ENCODE measurements at regions not wholly inside any gene's neighbourhood (a gene's known extent, or its start where the extent isn't known, plus 50 kb on each side); places are given as distances from the start of the nearest gene placed in this dataset.

DNA sequence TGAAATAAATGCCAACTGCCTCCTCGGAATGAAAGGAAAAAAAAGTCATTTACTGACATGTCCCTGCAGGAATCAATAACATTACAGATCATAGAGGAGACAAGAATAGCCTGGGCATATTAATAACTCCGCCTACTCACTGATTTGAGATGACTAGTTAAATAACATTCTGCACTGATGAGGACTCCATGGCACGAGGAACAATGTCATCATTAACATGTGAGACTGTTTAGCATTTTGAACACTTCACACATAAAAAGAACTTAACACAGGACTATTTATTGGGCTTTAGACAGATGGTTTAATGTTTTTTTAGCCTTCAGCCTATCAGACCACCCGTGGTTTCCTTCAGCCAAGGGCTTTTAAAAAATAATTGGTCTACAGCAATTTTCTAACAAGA, 170.1 kb downstream of the OLFM4 start:
- POLR2A ChIA-PET: no interaction called here
- BruUV-seq (replicated peaks): no TSS peak
- Histone ChIP-seq H4K20me1 (replicated peaks; ENCODE audit: control insufficient read depth, extremely low read depth, insufficient read depth, low read length) (no peaks in the 10 kb centered on the region), H3K4me2 (ENCODE audit: insufficient read depth, low read length) (no peak overlapping the region), H2AFZ (ENCODE audit: low read depth, low read length) (no peak overlapping the region), H3K79me2 (ENCODE audit: control insufficient read depth, insufficient read depth, low read length) (no peaks in the 10 kb centered on the region), H3K4me3 (replicated peaks in 1 of 3; ENCODE audit: insufficient read depth in 1 of 3, low read depth in 1 of 3, low read length in 3 of 3) (no peak overlapping the region), H3K9ac (replicated peaks; ENCODE audit: extremely low read depth, insufficient read depth, low read length) (no peak overlapping the region), H3K4me1 (ENCODE audit: control insufficient read depth, extremely low read depth, insufficient read depth, low read length) (no peaks in the 10 kb centered on the region), H3K27ac (ENCODE audit: insufficient read depth, low read depth, low read length) (no peak overlapping the region), H3K9me1 (replicated peaks; ENCODE audit: control insufficient read depth, extremely low read depth, insufficient read depth, low read length) (no peaks in the 10 kb centered on the region), H3K9me3 (replicated peaks; ENCODE audit: control insufficient read depth, insufficient read depth, low read length) (no peaks in the 10 kb centered on the region), H3K36me3 (ENCODE audit: control insufficient read depth in 2 of 2, extremely low read depth in 1 of 2, insufficient read depth in 2 of 2, low read length in 2 of 2) (no peaks in the 10 kb centered on the region), H3K27me3 (ENCODE audit: control insufficient read depth in 2 of 2, insufficient read depth in 2 of 2, low read length in 2 of 2) (no peaks in the 10 kb centered on the region)
- DNase-seq (ENCODE audit: low read depth, low spot score): no peak
- CTCF ChIA-PET: no interaction called here
- no peak for FAIRE-seq
- intact Hi-C loops (cut with micrococcal nuclease) (no loop called here), dilution Hi-C loops (cut with MboI; ENCODE audit: extremely low pct_ligation_motif_present, low sequenced_read_pairs) (no loop called here)
- TF ChIP-seq, protein P1, sequence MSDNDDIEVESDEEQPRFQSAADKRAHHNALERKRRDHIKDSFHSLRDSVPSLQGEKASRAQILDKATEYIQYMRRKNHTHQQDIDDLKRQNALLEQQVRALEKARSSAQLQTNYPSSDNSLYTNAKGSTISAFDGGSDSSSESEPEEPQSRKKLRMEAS (IDR thresholded peaks at IDR 0.05; ENCODE audit: insufficient read depth, insufficient read length): no peak
- TF ChIP-seq POLR2AphosphoS5 (IDR thresholded peaks at IDR 0.05; ENCODE audit: insufficient read depth, low read depth, low read length): no peak
- TF ChIP-seq, protein P2, sequence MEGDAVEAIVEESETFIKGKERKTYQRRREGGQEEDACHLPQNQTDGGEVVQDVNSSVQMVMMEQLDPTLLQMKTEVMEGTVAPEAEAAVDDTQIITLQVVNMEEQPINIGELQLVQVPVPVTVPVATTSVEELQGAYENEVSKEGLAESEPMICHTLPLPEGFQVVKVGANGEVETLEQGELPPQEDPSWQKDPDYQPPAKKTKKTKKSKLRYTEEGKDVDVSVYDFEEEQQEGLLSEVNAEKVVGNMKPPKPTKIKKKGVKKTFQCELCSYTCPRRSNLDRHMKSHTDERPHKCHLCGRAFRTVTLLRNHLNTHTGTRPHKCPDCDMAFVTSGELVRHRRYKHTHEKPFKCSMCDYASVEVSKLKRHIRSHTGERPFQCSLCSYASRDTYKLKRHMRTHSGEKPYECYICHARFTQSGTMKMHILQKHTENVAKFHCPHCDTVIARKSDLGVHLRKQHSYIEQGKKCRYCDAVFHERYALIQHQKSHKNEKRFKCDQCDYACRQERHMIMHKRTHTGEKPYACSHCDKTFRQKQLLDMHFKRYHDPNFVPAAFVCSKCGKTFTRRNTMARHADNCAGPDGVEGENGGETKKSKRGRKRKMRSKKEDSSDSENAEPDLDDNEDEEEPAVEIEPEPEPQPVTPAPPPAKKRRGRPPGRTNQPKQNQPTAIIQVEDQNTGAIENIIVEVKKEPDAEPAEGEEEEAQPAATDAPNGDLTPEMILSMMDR (IDR thresholded peaks at IDR 0.05; ENCODE audit: extremely low read depth in 1 of 2, insufficient read depth in 1 of 2, low read depth in 1 of 2, low read length in 2 of 2): no peak
- no peak for TF ChIP-seq EZH2 (IDR thresholded peaks at IDR 0.05; ENCODE audit: borderline replicate concordance, low read depth, low read length, severe bottlenecking)

DNA sequence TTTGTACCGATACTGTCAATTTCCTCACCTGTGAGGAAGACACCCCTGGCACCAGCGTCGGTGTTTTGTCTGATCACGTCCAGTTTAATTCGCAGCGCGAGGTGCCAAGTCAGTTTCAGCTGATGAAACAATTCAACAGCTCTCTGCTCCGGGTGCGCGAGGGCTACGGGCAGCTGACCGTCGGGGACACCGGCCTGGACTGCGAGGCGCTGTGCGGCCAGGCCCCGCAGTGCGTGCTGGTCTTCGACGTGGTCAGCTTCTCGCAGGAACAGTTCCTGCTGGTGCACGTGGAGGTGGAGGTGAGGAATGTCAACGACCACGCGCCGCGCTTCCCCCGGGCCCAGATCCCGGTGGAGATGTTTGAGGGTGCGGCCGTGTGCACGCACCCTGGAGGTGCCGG, 171.5 kb downstream of the OLFM4 start:
- Histone ChIP-seq H3K27me3 (ENCODE audit: control insufficient read depth in 2 of 2, insufficient read depth in 2 of 2, low read length in 2 of 2) (no peaks in the 10 kb centered on the region), H3K4me1 (ENCODE audit: control insufficient read depth, extremely low read depth, insufficient read depth, low read length) (no peaks in the 10 kb centered on the region), H3K9me3 (replicated peaks; ENCODE audit: control insufficient read depth, insufficient read depth, low read length) (no peaks in the 10 kb centered on the region), H3K9ac (replicated peaks; ENCODE audit: extremely low read depth, insufficient read depth, low read length) (no peak overlapping the region), H3K9me1 (replicated peaks; ENCODE audit: control insufficient read depth, extremely low read depth, insufficient read depth, low read length) (no peaks in the 10 kb centered on the region), H3K4me3 (replicated peaks in 1 of 3; ENCODE audit: insufficient read depth in 1 of 3, low read depth in 1 of 3, low read length in 3 of 3) (no peak overlapping the region), H2AFZ (ENCODE audit: low read depth, low read length) (no peak overlapping the region), H3K27ac (ENCODE audit: insufficient read depth, low read depth, low read length) (no peak overlapping the region), H3K36me3 (ENCODE audit: control insufficient read depth in 2 of 2, extremely low read depth in 1 of 2, insufficient read depth in 2 of 2, low read length in 2 of 2) (no peaks in the 10 kb centered on the region), H3K4me2 (ENCODE audit: insufficient read depth, low read length) (no peak overlapping the region), H3K79me2 (ENCODE audit: control insufficient read depth, insufficient read depth, low read length) (no peaks in the 10 kb centered on the region), H4K20me1 (replicated peaks; ENCODE audit: control insufficient read depth, extremely low read depth, insufficient read depth, low read length) (no peaks in the 10 kb centered on the region)
- TF ChIP-seq POLR2A (IDR thresholded peaks at IDR 0.05; ENCODE audit: low read depth, low read length) (no peak), EZH2 (IDR thresholded peaks at IDR 0.05; ENCODE audit: borderline replicate concordance, low read depth, low read length, severe bottlenecking) (no peak), POLR2AphosphoS5 (IDR thresholded peaks at IDR 0.05; ENCODE audit: insufficient read depth, low read depth, low read length) (no peak), JUN (IDR thresholded peaks at IDR 0.05; ENCODE audit: borderline replicate concordance, insufficient read depth, insufficient read length, low read depth) (no peak), FOS (IDR thresholded peaks at IDR 0.05; ENCODE audit: borderline replicate concordance, insufficient read depth, low read length) (no peak)
- TF ChIP-seq, protein P1 (IDR thresholded peaks at IDR 0.05; ENCODE audit: insufficient read depth, insufficient read length): no peak
- TF ChIP-seq, protein P2 (IDR thresholded peaks at IDR 0.05; ENCODE audit: extremely low read depth in 1 of 2, insufficient read depth in 1 of 2, low read depth in 1 of 2, low read length in 2 of 2): no peak
- intact Hi-C loops (cut with micrococcal nuclease) (no loop called here), dilution Hi-C loops (cut with MboI; ENCODE audit: extremely low pct_ligation_motif_present, low sequenced_read_pairs) (no loop called here)
- ChIA-PET CTCF (no interaction called here), POLR2A (no interaction called here)
- BruUV-seq (replicated peaks): no TSS peak
- DNase-seq (ENCODE audit: low read depth, low spot score) (no peak), FAIRE-seq (no peak)
